ENCODE measurements at regions not wholly inside any gene's neighbourhood (a gene's known extent, or its start where the extent isn't known, plus 50 kb on each side); places are given as distances from the start of the nearest gene placed in this dataset.

DNA sequence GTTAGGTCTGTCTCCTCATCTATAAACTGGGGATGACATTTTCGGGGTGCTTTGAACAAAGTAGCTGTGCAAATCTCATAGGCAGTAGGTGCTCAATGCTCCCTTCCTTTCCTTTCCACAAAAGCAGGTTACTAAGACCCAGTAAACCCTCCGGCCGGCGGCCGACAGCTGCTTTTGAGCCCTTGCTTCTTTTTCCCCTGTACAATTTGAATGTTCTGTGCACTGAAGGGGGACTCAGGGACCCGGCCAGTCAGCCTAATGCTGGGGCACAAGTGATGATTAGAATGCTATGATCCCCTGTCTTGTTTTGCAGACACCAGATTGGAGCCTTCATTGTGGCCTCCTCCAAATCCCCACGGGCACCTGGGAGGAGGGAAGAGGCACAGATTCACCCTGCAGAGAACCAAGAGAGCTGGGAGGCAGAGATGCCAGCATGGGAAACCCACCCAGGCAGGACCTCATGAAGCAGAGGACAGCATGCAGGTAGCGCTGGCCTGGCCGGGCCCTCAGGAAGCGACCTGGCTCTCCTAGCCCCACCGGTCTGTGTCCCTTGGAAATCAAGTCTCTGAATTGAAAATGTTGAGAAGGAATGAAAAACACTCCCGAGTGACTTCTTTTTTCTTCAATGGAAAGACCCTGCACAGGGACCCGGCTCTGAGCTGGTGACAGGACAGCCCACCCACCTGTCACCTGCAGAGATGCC, 128.6 kb upstream of the HDAC4 start:
- no peaks in the 10 kb centered on the region for H4K20me1 ChIP-seq (ENCODE audit: control insufficient read depth, extremely low read depth, insufficient read depth, low read length)
- no peaks in the 10 kb centered on the region for H3K36me3 ChIP-seq (ENCODE audit: control insufficient read depth, insufficient read depth, low read length)
- H3K4me1 ChIP-seq (ENCODE audit: control insufficient read depth, extremely low read depth, insufficient read depth, low read length) = no peaks in the 10 kb centered on the region
- no peak overlapping the region for H3K27ac ChIP-seq (ENCODE audit: insufficient read depth, low read length)
- TF ChIP-seq EZH2 (IDR thresholded peaks at IDR 0.05; ENCODE audit: low read length, missing control alignments) = no peak
- TF ChIP-seq, protein P1, sequence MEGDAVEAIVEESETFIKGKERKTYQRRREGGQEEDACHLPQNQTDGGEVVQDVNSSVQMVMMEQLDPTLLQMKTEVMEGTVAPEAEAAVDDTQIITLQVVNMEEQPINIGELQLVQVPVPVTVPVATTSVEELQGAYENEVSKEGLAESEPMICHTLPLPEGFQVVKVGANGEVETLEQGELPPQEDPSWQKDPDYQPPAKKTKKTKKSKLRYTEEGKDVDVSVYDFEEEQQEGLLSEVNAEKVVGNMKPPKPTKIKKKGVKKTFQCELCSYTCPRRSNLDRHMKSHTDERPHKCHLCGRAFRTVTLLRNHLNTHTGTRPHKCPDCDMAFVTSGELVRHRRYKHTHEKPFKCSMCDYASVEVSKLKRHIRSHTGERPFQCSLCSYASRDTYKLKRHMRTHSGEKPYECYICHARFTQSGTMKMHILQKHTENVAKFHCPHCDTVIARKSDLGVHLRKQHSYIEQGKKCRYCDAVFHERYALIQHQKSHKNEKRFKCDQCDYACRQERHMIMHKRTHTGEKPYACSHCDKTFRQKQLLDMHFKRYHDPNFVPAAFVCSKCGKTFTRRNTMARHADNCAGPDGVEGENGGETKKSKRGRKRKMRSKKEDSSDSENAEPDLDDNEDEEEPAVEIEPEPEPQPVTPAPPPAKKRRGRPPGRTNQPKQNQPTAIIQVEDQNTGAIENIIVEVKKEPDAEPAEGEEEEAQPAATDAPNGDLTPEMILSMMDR (conservative IDR thresholded peaks at IDR 0.05 in 1 of 2, IDR thresholded peaks at IDR 0.05 in 1 of 2; ENCODE audit: low read depth in 1 of 2, low read length in 2 of 2) = no peak
- no peak overlapping the region for H2AFZ ChIP-seq (ENCODE audit: low read length)
- H3K9ac ChIP-seq (ENCODE audit: insufficient read depth, low read length) = no peak overlapping the region
- no peaks in the 10 kb centered on the region for H3K27me3 ChIP-seq (ENCODE audit: control insufficient read depth, insufficient read depth, low read length)
- no peaks in the 10 kb centered on the region for H3K9me3 ChIP-seq (ENCODE audit: control insufficient read depth, insufficient read depth, low read depth, low read length)
- H3K79me2 ChIP-seq (ENCODE audit: control insufficient read depth, insufficient read depth, low read length) = no peaks in the 10 kb centered on the region
- no peak overlapping the region for H3K4me2 ChIP-seq (ENCODE audit: extremely low read depth, insufficient read depth, low read length)
- no peak overlapping the region for H3K4me3 ChIP-seq (replicated peaks in 1 of 4; ENCODE audit: control extremely low read depth in 1 of 4, insufficient read depth in 1 of 4, low read depth in 3 of 4, low read length in 4 of 4)
- no peak for DNase-seq (ENCODE audit: low read depth in 2 of 2)

DNA sequence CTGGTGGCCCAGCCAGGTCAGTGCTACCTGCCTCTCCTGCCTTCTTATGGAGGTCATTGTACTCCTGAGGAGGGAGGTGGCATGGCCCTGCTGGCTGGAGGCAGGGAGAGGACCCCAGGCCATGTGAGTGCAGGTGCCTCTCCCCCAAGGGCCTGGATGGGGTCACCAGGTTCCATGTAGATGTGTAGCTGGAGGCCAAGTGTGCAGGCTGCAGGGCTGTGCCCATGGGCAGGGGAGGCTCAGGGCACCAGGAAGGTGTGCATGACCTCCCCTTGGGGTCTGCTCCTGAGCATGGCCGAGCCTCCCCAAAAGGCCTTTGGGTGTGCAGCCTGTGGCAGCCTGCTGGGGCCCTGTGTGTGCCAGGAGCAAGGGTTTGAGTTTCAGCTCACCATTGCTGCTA, 128.1 kb upstream of the HDAC4 start:
- no peak overlapping the region for H2AFZ ChIP-seq (ENCODE audit: low read length)
- no peaks in the 10 kb centered on the region for H4K20me1 ChIP-seq (ENCODE audit: control insufficient read depth, extremely low read depth, insufficient read depth, low read length)
- H3K4me3 ChIP-seq (replicated peaks in 1 of 4; ENCODE audit: control extremely low read depth in 1 of 4, insufficient read depth in 1 of 4, low read depth in 3 of 4, low read length in 4 of 4) = no peak overlapping the region
- DNase-seq (ENCODE audit: low read depth in 2 of 2) = no peak
- H3K27ac ChIP-seq (ENCODE audit: insufficient read depth, low read length) = no peak overlapping the region
- TF ChIP-seq EZH2 (IDR thresholded peaks at IDR 0.05; ENCODE audit: low read length, missing control alignments) = no peak
- TF ChIP-seq, protein P1 (conservative IDR thresholded peaks at IDR 0.05 in 1 of 2, IDR thresholded peaks at IDR 0.05 in 1 of 2; ENCODE audit: low read depth in 1 of 2, low read length in 2 of 2) = no peak
- no peaks in the 10 kb centered on the region for H3K27me3 ChIP-seq (ENCODE audit: control insufficient read depth, insufficient read depth, low read length)
- no peak overlapping the region for H3K9ac ChIP-seq (ENCODE audit: insufficient read depth, low read length)
- no peaks in the 10 kb centered on the region for H3K79me2 ChIP-seq (ENCODE audit: control insufficient read depth, insufficient read depth, low read length)
- no peaks in the 10 kb centered on the region for H3K36me3 ChIP-seq (ENCODE audit: control insufficient read depth, insufficient read depth, low read length)
- H3K9me3 ChIP-seq (ENCODE audit: control insufficient read depth, insufficient read depth, low read depth, low read length) = no peaks in the 10 kb centered on the region
- H3K4me1 ChIP-seq (ENCODE audit: control insufficient read depth, extremely low read depth, insufficient read depth, low read length) = no peaks in the 10 kb centered on the region
- H3K4me2 ChIP-seq (ENCODE audit: extremely low read depth, insufficient read depth, low read length) = no peak overlapping the region

DNA sequence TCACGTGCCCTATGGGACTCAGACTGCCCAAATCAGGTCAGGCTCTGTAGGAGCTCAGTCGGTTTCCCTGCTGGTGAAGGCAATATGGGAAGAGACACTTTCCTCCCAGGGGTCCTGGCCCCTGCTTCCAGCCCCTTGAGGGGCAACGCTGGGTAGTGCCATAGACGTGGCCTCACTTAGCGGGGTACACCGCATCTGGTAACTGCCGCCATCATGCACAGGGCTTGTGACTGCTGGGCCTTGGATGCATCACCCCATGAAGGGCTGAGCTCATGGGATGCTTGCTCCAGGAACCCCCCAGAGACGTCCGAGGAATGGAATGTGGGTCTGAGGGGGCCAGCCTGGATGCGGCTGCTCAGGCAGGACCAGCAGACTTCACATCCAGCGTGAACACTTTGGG, 127.3 kb upstream of the HDAC4 start:
- Histone ChIP-seq H3K4me2 (ENCODE audit: extremely low read depth, insufficient read depth, low read length) (no peak overlapping the region), H3K4me3 (replicated peaks in 1 of 4; ENCODE audit: control extremely low read depth in 1 of 4, insufficient read depth in 1 of 4, low read depth in 3 of 4, low read length in 4 of 4) (no peak overlapping the region), H3K27ac (ENCODE audit: insufficient read depth, low read length) (no peak overlapping the region), H3K4me1 (ENCODE audit: control insufficient read depth, extremely low read depth, insufficient read depth, low read length) (no peaks in the 10 kb centered on the region), H3K27me3 (ENCODE audit: control insufficient read depth, insufficient read depth, low read length) (no peaks in the 10 kb centered on the region), H3K36me3 (ENCODE audit: control insufficient read depth, insufficient read depth, low read length) (no peaks in the 10 kb centered on the region), H3K9me3 (ENCODE audit: control insufficient read depth, insufficient read depth, low read depth, low read length) (no peaks in the 10 kb centered on the region), H4K20me1 (ENCODE audit: control insufficient read depth, extremely low read depth, insufficient read depth, low read length) (no peaks in the 10 kb centered on the region), H3K79me2 (ENCODE audit: control insufficient read depth, insufficient read depth, low read length) (no peaks in the 10 kb centered on the region), H2AFZ (ENCODE audit: low read length) (no peak overlapping the region), H3K9ac (ENCODE audit: insufficient read depth, low read length) (no peak overlapping the region)
- no peak for TF ChIP-seq EZH2 (IDR thresholded peaks at IDR 0.05; ENCODE audit: low read length, missing control alignments)
- TF ChIP-seq, protein P1 (conservative IDR thresholded peaks at IDR 0.05 in 1 of 2, IDR thresholded peaks at IDR 0.05 in 1 of 2; ENCODE audit: low read depth in 1 of 2, low read length in 2 of 2) = no peak
- DNase-seq (ENCODE audit: low read depth in 2 of 2) = no peak
